ENCODE measurements at regions not wholly inside any gene's neighbourhood (a gene's known extent, or its start where the extent isn't known, plus 50 kb on each side); places are given as distances from the start of the nearest gene placed in this dataset.
"Not testable (repeated sequence)": the region's sequence is repeated elsewhere in the genome, so short reads cannot be mapped to it uniquely, and the experiment has no call there.

DNA sequence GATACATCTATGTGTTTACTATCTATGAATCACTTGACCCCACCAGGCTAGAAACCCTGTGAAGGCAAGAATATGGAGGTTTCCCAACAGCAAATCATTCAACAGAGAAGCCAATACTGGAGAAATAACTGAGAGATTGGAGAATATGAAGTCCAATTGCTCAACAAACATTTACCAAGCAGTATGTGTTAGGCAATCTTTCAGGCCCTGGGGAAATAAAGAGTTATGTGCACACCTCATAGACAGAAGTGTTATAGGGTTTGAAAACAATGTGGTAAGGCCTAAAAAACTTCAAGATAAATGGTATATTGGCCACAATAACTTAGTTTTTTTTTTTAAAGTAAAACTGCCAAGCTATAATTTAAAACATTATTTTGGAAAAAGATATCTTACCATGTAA is 1245.8 kb downstream of the CDH11 start:
- Histone ChIP-seq H3K9me3 (no peaks in the 10 kb centered on the region), H3K27me3 (replicated peaks; ENCODE audit: insufficient read depth) (no peaks in the 10 kb centered on the region), H3K4me3 (no peak overlapping the region), H3K4me1 (ENCODE audit: control insufficient read depth in 1 of 2, low read depth in 2 of 2) (no peaks in the 10 kb centered on the region), H3K27ac (no peak overlapping the region), H3K36me3 (no peaks in the 10 kb centered on the region)
- ATAC-seq (ENCODE audit: insufficient number of reproducible peaks, low FRiP score, low read depth): no peak
- TF ChIP-seq, protein P1, sequence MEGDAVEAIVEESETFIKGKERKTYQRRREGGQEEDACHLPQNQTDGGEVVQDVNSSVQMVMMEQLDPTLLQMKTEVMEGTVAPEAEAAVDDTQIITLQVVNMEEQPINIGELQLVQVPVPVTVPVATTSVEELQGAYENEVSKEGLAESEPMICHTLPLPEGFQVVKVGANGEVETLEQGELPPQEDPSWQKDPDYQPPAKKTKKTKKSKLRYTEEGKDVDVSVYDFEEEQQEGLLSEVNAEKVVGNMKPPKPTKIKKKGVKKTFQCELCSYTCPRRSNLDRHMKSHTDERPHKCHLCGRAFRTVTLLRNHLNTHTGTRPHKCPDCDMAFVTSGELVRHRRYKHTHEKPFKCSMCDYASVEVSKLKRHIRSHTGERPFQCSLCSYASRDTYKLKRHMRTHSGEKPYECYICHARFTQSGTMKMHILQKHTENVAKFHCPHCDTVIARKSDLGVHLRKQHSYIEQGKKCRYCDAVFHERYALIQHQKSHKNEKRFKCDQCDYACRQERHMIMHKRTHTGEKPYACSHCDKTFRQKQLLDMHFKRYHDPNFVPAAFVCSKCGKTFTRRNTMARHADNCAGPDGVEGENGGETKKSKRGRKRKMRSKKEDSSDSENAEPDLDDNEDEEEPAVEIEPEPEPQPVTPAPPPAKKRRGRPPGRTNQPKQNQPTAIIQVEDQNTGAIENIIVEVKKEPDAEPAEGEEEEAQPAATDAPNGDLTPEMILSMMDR (IDR thresholded peaks at IDR 0.05): no peak
- no peak for DNase-seq (ENCODE audit: low spot score)

DNA sequence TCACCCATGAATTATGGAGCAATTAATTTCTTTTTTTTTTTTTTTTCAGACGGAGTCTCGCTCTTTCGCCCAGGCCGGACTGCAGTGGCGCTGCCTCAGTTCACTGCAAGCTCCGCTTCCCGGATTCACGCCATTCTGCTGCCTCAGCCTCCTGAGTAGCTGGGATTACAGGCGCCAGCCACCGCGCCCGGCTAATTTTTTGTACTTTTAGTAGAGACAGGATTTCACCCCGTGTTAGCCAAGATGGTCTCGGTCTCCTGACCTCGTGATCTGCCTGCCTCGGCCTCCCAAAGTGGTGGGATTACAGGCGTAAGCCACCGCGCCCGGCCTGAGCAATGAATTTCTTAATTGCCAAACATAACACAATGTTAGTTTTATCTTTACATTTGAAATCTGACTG is 1261.2 kb downstream of the CDH11 start:
- H3K4me1 ChIP-seq (ENCODE audit: control insufficient read depth in 1 of 2, low read depth in 2 of 2); H3K36me3 ChIP-seq; H3K27me3 ChIP-seq (replicated peaks; ENCODE audit: insufficient read depth); H3K9me3 ChIP-seq; ATAC-seq (ENCODE audit: insufficient number of reproducible peaks, low FRiP score, low read depth); H3K27ac ChIP-seq; DNase-seq (ENCODE audit: low spot score); H3K4me3 ChIP-seq: not testable (repeated sequence)

DNA sequence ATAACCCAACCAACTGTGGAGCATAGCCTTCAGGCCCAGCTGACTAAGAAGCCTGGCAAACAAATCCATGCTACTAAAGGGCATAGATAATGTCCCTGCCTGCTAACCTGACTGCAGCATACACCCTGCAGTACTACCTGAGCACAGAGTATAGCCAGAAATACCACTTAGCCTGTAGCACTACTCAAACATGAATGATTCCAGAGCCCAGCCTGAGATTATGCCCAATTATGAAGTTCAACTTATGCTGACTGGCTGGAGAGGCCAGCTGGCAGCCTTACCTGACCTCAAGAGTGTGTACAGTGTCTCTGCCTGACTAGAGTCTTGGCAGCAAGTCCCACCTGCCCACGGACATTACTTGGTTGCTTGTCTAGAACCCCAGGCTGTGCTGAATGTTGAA is 1265.3 kb downstream of the CDH11 start:
- no peaks in the 10 kb centered on the region for H3K9me3 ChIP-seq
- ATAC-seq (ENCODE audit: insufficient number of reproducible peaks, low FRiP score, low read depth) (no peak), DNase-seq (ENCODE audit: low spot score) (no peak)
- TF ChIP-seq, protein P1 (IDR thresholded peaks at IDR 0.05): no peak
- no peak overlapping the region for H3K27ac ChIP-seq
- no peaks in the 10 kb centered on the region for H3K36me3 ChIP-seq
- H3K27me3 ChIP-seq (replicated peaks; ENCODE audit: insufficient read depth): no peaks in the 10 kb centered on the region
- H3K4me3 ChIP-seq: no peak overlapping the region
- no peaks in the 10 kb centered on the region for H3K4me1 ChIP-seq (ENCODE audit: control insufficient read depth in 1 of 2, low read depth in 2 of 2)

DNA sequence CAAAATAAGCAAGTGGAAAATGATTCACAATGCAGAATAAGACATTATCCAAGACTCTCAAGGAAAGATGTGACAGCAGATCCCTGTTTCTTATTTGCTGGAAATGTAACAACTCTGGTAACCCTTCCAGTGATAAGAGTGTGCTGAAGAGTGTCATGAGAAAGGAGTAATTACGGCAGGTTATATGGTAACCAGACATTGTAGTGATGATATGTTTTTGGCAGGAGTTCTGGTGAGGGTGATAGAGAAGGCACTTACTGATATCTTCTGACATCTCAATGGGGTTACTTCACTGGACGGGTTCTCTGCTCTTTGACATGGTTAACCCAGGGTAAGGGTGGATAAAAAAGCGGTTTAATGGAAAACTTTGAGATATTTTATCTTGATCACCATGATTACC is 1270.9 kb downstream of the CDH11 start:
- ATAC-seq (ENCODE audit: insufficient number of reproducible peaks, low FRiP score, low read depth): no peak
- DNase-seq (ENCODE audit: low spot score): no peak
- H3K36me3 ChIP-seq: no peaks in the 10 kb centered on the region
- H3K4me1 ChIP-seq (ENCODE audit: control insufficient read depth in 1 of 2, low read depth in 2 of 2): no peaks in the 10 kb centered on the region
- no peak overlapping the region for H3K27ac ChIP-seq
- TF ChIP-seq, protein P1 (IDR thresholded peaks at IDR 0.05): no peak
- no peaks in the 10 kb centered on the region for H3K9me3 ChIP-seq
- no peaks in the 10 kb centered on the region for H3K27me3 ChIP-seq (replicated peaks; ENCODE audit: insufficient read depth)
- no peak overlapping the region for H3K4me3 ChIP-seq

DNA sequence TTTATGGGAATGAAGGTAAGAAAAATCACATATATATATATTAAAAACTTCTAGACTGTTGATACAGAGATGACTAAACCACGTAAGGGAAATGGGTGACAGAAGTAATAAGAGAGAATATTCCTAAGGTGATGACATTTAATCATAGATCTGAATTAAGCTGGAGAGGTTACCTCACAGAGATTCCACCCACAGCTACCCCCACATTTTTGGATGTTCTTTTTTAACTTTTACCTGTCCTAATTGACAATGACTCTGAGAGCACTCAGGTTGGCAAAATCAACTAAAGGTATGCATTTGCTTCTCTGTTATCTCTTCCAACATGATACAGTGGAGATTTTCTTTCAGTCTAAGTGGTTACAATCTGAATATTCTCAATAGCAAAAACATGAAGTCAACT is 1280.6 kb downstream of the CDH11 start:
- no peaks in the 10 kb centered on the region for H3K27me3 ChIP-seq (replicated peaks; ENCODE audit: insufficient read depth)
- no peaks in the 10 kb centered on the region for H3K9me3 ChIP-seq
- no peak for DNase-seq (ENCODE audit: low spot score)
- H3K27ac ChIP-seq: no peak overlapping the region
- no peak overlapping the region for H3K4me3 ChIP-seq
- H3K36me3 ChIP-seq: no peaks in the 10 kb centered on the region
- H3K4me1 ChIP-seq (ENCODE audit: control insufficient read depth in 1 of 2, low read depth in 2 of 2): no peaks in the 10 kb centered on the region
- no peak for ATAC-seq (ENCODE audit: insufficient number of reproducible peaks, low FRiP score, low read depth)
- TF ChIP-seq, protein P1 (IDR thresholded peaks at IDR 0.05): no peak

DNA sequence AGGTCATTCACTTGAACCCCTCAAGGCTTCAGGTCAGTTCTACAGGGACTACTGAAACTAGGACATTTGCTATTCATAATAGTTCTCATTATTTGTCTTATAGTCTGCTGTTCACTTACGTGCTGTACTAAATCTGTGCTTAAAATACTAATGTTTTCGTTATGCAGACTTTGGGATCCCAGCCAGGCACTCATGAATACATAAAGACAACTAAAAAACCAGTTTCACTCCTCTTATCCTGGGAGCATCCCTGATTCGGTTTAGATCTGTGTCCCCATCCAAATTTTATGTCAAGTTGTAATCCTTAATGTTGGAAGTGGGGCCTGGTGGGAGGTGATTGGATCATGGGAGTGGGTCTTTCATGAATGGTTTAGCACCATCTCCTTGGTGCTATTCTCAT is 1291.8 kb downstream of the CDH11 start:
- Histone ChIP-seq H3K36me3 (no peaks in the 10 kb centered on the region), H3K27me3 (replicated peaks; ENCODE audit: insufficient read depth) (no peaks in the 10 kb centered on the region), H3K9me3 (no peaks in the 10 kb centered on the region), H3K4me1 (ENCODE audit: control insufficient read depth in 1 of 2, low read depth in 2 of 2) (no peaks in the 10 kb centered on the region), H3K4me3 (no peak overlapping the region), H3K27ac (no peak overlapping the region)
- no peak for ATAC-seq (ENCODE audit: insufficient number of reproducible peaks, low FRiP score, low read depth)
- DNase-seq (ENCODE audit: low spot score): no peak
- TF ChIP-seq, protein P1 (IDR thresholded peaks at IDR 0.05): no peak
